GM19467 (cell line): ENCODE measurements at regions not wholly inside any gene's neighbourhood (a gene's known extent, or its start where the extent isn't known, plus 50 kb on each side); places are given as distances from the start of the nearest gene placed in this dataset.

Experiments used
- ATAC-seq: cut with Tn5 transposase; IDR thresholded peaks from one replicate; pipeline ENCODE4 v1.9.1; 2021; ENCODE audit warnings: mild to moderate bottlenecking, moderate library complexity; ENCODE audit not compliant: unreplicated experiment

DNA sequence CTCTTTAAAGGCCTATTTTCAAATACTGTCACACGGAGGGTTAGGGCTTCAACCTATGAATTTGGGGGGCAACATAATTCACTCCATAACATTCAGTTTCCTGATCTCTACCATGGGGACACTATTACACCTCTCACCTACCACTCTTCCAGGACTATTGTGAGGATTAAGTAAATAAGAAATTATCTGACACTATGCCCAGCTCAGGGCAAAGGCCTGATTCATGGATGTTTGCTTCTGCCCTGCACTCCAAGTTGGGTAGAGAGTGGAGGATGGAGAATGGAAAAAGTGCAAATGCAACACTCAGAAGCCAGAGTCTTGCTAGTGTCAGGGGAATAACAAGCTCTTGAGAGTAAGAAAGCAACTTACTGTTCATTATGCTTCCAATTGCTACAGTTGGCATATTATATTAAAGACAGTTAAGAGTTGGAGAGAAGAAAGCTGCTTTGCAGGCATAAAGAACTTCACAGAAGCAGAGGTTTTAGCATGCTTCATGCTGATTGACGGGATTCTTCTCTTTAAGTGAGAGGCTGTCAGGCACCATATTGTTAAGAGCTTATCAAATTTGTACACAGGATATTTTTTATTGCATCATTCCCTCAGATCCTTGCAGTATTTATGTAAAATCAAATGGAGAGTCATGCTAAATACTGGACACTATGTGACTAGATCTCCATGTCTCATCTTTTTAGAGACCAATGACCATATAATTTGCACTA is 375.3 kb downstream of the VPS13C start:
- ATAC-seq, result no peak

DNA sequence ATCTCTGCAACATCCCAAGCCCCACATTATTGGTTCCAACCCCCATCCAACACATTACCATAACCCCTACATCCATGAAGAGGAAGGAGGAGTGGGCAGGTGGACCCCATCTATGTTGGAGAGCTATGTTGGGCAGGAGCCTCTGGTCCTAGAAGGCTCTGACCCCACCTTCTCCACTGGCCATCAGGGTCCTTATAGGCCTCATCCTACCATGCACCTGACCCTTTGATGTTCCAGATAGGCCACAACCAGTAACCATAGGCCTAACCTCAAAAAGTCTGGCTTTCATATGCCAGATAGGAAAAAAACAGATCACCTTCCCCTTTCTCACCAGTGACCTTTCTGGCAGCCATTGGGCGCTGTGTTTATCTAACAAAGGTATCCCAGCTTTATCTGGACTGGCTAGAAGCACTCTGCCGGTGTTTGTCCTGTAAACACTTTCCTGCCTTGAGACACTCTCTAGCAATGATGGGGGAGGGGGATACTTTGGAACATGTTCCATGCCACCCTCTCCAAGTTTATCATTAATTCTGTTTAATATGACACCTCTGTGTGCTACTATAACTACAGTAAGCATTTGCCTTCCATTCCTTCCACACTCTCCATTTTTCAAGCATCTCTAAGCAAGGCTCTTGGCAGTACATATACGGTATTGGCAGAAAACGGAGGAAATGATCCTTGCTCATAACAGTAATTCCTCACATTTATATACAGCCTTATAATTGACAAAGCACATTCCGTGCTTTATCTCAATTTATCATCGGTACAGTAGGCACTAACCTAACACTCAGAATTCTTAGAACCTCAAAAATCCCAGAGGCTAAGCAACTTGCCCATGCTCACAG is 377.1 kb downstream of the VPS13C start:
- ATAC-seq, result no peak

DNA sequence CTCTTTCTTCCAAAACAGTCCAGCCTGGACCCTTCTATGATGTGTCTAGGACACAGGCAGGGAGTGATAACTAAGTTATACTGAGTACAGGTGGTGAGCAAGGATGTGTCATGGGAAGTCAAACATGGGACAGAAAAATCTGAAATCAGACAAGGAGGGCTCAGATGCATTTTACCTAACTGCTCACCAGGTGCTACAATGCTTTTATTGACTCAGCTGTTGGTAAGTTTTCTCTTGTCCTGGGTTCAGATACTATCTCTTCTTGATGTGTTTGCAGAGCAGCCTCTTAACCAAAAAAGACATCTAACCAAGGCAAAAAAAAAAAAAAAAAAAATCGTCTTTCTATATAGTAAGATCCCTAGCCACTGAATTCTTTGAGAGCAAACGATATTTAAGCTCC is 378.6 kb downstream of the VPS13C start:
- no peak for ATAC-seq

DNA sequence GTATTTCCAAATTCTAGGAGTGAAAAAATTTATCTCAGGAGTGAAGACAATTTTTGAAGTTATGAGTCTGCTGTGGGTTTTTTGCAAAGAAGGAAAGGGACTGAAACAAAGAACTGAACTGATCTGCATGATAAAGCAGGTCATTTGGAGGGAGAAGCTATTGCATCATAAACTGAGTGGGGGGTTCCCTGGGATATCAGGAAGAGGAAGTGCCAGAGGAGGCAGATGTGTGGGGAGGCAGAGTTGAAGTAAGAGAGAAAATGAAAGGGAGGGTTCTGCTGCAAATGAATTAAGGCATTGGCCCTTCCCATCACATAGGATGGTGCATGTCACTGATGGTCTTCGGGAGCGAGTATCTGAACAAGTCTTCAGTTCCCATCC is 379.2 kb downstream of the VPS13C start:
- ATAC-seq, result no peak

DNA sequence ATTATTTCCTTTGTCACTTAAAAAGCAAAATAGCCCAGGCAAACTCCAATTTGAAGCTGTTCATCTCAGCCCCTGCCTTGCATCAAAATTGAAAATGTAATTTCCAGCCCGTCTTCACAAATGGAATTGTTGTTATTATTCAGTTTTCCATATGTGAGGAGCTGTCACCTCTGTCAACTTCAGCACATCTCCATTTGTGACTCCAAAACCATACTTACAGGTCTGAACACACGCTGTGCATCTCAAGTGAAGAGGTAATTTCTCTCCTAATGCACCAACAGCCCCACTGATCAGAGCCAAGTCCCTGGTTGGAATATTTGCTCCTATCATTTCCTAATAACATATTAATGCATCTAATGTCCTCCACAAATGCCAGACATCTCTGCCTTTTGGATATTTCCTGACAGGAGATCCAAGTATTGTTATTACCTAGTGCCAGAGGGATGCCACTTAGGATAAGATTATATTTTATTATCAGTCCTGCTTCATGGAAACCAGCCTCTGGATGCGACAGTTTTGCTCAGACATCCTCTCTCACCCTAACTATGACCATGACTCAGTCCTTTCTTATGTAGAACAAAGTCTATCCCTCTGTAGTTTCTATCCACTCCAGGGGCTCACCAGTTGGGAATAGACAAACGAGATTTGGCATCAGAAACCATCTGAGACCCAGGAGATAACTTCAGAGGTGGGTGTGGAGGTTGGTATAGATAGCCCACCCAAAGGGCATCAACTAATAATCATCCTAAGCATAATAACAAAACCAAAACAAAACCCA is 379.8 kb downstream of the VPS13C start:
- no peak for ATAC-seq

DNA sequence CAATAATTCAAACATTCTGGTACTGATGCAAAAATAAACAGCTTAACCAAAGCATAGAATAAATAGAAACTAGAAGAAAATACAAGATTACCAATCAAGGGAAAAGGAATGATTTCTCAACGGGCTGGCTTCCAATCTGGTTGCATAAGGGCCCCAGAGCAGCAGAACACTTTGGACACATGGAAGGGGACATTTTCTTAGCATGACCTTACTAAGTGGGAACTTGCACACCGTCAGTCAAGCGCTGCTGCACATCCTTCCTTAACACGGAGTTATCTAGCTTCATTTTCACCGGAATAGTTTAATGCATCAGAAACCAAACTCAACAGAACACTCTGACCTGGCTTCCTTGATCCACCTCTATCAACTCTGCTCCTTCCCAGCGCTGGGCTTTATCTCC is 388.5 kb downstream of the VPS13C start:
- no peak for ATAC-seq

DNA sequence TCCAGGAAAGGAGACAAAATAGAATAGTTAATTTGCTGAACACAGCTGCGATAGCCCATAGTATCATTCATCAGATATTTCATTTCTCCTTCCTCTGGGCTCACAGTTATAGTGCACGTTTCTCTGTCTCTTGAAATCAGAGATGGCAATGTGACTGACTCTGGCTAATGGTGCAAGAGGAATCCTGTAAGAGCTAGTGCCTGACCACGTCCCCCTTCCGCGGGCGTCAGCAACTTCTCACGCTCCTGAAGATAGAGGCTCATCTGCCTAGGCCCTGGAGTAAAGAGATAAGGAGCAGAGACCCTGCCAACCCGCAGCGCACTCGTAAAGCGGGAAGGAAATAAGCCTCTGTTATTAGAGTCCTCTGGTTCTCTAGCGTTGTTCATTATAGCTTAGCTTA is 391.8 kb downstream of the VPS13C start:
- ATAC-seq, result no peak

DNA sequence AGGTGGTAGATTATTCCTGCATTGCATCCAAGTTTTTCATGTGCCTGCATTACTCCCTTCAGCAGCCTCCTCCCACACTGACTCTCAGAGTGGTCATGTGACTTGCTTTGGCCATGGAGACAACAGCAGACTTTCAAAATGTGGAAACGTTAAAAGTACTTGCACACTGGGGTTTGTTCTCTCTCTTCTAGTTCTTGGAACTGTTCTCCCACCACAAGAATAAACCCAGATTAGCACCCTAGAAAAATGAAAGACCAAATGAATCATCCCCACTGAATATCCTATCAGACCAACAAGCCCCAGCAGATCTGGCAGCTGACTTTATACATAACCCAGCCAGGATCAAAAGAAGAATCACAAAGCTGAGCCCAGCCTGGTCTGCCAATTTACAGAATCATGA is 398.5 kb downstream of the VPS13C start:
- no peak for ATAC-seq

DNA sequence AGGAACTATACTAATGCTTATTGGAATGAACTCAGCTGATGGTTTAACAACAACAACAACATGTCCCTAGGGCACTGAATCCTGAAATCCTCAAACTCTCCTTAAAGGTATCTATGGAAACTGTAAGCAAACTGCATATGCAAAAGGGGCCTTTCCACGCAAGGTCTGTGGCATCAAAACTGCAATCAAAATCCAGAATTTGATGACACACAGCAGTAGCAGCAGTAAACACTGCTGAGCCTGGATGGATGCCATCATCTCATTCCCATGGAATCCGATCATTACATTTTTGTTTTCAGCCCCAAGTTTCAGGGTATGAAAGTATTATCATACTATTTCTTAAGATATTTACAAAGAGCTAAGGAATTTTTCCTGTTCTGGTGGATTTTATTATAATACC is 399.7 kb downstream of the VPS13C start:
- ATAC-seq, result no peak

DNA sequence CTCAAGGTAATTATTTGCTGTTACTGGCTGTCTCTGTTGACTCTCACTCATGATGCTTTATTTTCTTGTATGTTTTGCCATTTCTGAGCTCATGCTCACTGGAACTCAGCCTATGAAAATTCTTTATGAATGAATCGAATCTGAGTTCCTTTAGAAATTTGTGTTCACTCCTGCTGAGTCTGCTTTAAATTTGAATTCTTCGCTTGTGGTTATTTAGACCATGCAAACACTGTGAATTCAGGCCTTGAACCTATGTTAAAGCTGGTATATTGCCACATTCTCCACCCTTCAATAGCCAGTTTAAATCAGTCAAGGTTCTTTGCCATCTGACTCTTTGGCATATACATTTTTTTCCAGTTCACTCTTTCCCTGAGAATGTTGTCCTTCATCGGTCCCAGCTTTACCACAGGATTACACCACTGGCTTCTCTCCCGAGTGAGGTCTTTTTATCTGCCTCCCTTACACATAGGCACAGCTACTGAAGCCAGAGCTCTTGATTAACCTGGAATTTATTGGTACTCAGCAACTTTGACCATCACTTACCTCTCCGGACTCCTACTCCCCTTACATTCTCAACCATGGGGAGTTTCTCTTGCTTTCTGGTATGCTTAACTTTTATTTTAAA is 400.6 kb downstream of the VPS13C start:
- no peak for ATAC-seq

DNA sequence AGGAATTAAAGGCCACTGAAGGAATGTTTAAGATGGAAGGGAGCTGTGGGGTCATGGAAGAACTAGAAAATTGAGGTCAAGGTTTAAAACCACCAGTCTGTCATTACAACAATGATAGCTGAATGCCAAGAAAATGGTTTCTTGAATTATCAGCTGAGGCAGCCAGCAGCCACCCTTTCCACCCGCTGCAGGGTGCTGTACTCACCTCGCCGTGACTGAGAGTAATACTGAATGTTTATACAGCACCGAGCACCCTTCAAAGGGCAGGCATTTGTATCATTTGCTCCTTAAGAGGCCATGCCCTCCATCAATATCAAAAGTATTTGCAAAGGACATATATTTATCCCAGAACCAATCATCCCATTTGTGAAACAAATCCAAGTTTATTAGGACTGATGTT is 402.8 kb downstream of the VPS13C start:
- ATAC-seq, result no peak

DNA sequence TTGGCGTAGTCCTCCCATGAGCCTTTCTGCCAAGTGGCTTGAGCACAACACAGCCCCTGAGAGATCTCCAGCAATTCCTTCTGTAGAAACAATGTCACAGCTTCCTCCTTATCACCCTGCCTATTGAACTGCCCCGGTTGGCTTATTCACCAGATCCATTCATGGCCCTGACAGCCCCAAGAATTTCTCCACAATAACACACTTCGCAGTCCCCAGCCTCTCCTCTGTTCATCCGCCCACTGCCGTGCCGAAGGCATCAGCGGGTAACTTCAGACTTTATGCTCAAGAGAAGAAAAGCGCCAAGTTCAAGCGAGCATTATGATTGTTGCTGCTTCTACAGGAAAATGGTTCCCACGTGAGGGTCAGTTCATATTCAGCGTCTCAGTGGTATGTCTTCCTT is 403.9 kb downstream of the VPS13C start:
- no peak for ATAC-seq

DNA sequence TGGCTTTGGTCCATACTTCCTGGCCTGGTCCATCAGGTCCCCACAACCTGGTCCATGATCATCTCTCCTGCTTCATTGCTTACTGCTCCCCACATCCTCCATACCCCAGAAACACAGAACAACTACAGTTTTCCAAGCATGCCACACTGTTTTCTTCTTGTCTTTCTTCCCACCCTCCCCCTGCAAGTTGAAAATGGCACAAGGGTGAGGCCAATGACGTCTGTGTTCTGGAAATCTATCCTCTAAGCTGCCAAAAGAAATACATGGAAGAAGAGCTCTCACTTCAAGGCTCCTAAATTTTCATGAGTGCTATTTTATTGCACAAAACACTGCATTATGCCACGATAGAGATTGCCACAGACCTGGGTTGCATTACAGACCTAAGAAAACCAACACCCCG is 404.4 kb downstream of the VPS13C start:
- ATAC-seq, result no peak

DNA sequence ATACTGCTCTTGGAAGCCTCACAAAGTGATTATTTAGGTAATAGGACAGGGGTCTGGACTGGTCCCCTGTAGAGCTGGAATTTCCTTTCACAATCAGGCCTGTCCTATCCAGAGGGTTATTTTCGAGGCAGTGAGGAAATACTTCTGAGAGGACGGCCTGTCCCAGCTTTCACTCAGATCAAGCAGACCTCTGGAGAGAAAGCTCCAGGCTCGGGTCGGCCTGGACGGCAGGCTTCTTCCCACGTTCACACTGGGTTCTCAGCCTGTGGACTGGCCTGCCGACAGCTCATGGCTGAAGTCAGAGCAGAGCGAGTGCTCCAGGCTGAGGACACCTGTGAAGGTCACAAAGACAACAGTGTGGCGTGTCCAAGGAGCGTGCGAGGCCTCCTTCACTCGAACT is 405.3 kb downstream of the VPS13C start:
- ATAC-seq, result no peak

DNA sequence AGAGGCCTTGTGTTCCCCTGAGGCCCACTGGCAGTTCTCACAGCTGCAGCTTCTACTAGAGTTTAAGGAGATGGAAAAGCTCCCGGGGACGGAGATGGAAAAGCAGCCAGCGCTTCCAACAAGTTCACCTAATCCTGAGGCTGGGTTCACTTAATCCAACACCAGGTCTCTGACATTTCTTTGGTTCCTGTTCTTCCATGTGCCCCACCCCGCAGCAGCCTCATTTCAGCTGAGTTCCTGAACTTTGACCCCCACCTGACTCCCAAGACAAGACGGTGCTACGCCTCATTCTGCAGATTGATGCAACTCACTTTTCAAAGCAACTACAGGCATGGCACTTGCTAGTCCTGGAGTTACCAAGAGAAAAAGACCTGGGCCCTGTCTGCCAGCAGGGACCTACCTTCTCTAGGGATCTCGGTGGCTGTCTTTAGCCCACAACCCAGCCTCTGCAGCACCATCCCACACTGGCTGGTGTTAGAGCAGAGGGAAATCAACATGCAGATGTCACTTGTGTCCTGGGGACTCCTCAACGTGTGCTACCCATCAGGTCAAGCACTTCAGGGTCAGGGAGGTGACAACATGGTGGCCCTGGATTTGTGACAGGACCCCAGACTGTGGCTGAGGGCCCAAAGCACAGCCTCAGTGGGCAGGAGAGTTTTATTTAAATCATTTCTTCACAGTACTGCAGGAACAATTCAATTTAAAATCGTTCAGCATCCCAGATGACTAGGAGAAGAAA is 406.1 kb downstream of the VPS13C start:
- ATAC-seq, result no peak

DNA sequence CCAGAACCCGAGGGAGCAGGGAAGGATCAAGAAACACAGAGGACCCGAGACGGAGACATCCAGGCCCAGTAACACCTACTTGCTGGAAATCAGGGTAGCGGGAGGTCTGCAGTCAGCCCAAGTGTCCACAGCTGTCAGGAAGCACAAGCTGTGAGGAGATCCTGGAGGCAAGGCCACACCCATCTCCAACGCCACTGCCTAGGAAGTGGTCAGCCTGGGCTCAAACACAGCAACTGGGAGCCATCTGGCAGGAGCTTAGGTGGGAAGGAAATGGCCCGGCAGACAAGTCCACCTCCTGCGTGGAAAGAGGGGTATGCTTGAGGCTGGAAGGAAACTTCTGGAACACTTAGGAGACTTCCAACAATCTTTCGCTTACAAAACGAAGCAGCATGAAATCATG is 407.1 kb downstream of the VPS13C start:
- ATAC-seq, result no peak

DNA sequence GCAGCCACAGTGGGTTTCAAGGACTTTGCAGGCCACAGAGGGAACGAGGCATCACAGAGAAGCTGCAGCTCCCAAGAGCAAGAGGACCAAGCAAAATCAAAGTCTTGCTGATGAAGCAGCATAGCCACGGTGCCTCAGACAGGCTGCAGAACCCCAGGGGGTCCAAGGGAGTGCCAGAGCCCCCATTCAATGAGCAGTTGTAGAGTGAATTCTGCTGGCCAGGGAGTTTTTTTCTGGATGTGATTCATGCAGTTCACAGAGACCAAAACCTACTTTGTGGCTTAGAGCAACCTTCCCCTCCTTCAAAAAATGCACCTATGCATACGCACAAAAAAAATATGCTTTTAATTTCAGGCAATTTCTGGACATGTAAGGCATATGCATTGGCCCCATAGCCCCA is 409.0 kb downstream of the VPS13C start:
- ATAC-seq, result no peak

DNA sequence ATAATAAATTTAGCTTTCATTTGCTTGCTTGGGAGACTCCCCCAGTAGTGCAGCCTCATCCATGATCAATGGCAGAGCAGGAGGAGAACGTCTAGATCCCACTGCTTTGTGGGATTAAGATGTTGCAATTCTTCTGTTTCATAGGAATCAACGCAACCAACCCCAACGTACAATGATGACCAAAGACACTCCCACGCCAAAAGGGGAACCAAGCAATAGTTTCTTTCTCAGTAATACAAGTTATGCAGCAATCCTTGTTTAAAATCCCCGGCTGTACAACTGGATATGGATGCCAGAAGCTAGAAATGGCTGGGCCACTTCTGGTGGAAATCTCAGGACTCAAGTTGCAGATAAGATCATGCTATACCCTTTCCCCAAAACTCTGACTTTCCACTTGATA is 411.2 kb downstream of the VPS13C start:
- ATAC-seq, result no peak

DNA sequence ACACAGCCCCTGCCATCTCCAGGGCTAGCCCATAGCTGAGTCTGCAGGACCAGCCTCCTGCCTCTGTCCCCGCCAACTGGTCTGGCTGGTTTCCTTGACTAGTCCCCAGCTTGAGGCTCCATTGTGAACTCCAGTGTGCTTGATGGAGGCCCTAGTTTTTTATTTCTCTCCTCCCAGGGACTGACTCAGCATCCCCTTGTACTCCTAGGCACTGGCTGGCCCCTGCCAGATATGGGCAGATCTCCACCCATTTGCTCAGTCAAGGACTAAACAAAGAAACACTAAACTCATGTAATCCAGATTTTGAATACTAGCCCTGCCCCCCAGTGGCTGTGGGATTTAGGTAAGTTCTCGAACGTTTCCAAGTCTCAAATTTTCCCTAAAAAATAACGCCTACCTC is 415.4 kb upstream of the RORA start:
- no peak for ATAC-seq

DNA sequence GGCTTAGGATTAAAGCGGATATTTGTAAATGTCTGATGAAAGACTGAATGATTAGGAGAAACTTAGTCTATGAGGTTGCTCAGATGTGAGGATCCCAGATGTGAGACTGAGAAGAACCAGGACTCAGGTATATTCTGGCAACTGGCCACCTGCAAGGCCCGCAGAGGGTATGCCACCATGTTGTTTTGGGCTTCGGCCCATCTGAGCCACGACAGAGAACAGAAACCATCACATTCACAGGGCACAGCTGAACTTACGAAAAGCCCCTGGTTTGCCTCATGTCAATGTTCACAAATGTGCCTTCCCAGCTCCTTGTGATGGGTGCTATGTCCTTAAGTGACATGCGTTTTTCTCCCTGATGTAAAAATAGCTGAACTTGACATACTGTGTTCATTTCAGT is 412.5 kb upstream of the RORA start:
- no peak for ATAC-seq

DNA sequence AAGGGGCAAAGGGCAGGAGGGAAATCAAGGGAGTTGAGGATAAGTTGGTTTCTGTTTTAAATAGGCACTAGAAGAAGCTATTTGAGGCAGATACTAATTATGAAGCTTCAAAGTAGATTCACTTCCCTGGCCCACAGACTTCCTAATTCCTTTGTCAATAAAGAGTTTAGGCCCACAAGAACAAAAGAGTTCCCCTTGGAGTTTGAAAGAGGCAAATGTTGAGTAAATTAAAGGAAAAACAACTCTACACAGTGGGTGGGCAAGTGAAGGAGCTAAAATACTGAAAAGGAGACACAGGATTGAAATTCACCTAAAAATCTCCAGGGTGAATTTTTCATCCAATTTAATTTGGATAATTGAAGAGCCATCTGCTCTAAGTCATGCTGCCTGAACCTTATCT is 411.7 kb upstream of the RORA start:
- ATAC-seq, result no peak
